Endothelial cell of umbilical vein (primary cell): ENCODE measurements at regions not wholly inside any gene's neighbourhood (a gene's known extent, or its start where the extent isn't known, plus 50 kb on each side); places are given as distances from the start of the nearest gene placed in this dataset.

Experiments used
- BruUV-seq: library from RNA; stranded (reverse); fragments of 400-500 nt; replicated peaks from 2 replicates; lab custom pipeline; 2021; lab: Mats Ljungman, UMichigan
- CTCF ChIA-PET: fragments of 300-600, 350-600 bp; sonication (Branson Sonifier 250); formaldehyde crosslinking; loops from one replicate; lab custom pipeline; 2021; ENCODE audit warnings: antibody characterized with exemption, inconsistent platforms; lab: Charles Lee
- POLR2A ChIA-PET: fragments of 300-600, 350-600 bp; sonication (Branson Sonifier 250); formaldehyde crosslinking; loops from one replicate; lab custom pipeline; 2021; ENCODE audit warnings: antibody characterized with exemption, inconsistent platforms; lab: Charles Lee
- DNase-seq: peaks from one replicate; pipeline ENCODE4 v3.0.0-alpha.2; 2011; ENCODE audit warnings: low read depth, low spot score
- FAIRE-seq: peaks from 2 replicates; lab custom pipeline; 2011; peaks lifted over from hg19 to GRCh38; lab: Jason Lieb, UNC
- H2AFZ ChIP-seq: 2 replicates; pipeline ENCODE4 v1.6.0; 2012; ENCODE audit warnings: low read depth, low read length, control low read depth, inconsistent platforms
- H3K27ac ChIP-seq: 2 replicates; pipeline ENCODE4 v1.5.1; 2011; ENCODE audit warnings: low read depth, mild to moderate bottlenecking, control low read depth, low read length, moderate library complexity; ENCODE audit not compliant: insufficient read depth
- H3K27me3 ChIP-seq, 2 experiments: 2 replicates each; pipeline versions ENCODE4 v1.6.0 to v1.6.1; 2011; ENCODE audit warnings: low read length in 2 of 2, mixed read lengths in 1 of 2; ENCODE audit not compliant: control insufficient read depth in 2 of 2, insufficient read depth in 2 of 2
- H3K36me3 ChIP-seq, 2 experiments: 2 replicates in 1 of 2; 3 replicates in 1 of 2; pipeline ENCODE4 v1.5.1; 2011; ENCODE audit warnings: low read length in 2 of 2, mild to moderate bottlenecking in 1 of 2, moderate library complexity in 1 of 2; ENCODE audit not compliant: control insufficient read depth in 2 of 2, insufficient read depth in 2 of 2; ENCODE audit errors: extremely low read depth in 1 of 2
- H3K4me1 ChIP-seq: 3 replicates; pipeline ENCODE4 v1.5.1; 2011; ENCODE audit warnings: mild to moderate bottlenecking, low read length; ENCODE audit not compliant: control insufficient read depth, insufficient read depth; ENCODE audit errors: extremely low read depth
- H3K4me2 ChIP-seq: 2 replicates; pipeline ENCODE4 v1.6.1; 2011; ENCODE audit warnings: low read length, control low read depth, mixed read lengths; ENCODE audit not compliant: insufficient read depth
- H3K4me3 ChIP-seq, 3 experiments: fragments of 200-600 bp in 1 of 3; sonication (generic), shearing (Covaris generic) in 1 of 3; replicated peaks in 1 of 3; 2 replicates each; pipeline ENCODE4 v1.5.1; 2011 to 2016; ENCODE audit warnings: control low read depth in 3 of 3, low read length in 3 of 3, mild to moderate bottlenecking in 2 of 3, inconsistent platforms in 1 of 3, low read depth in 1 of 3, moderate library complexity in 1 of 3; ENCODE audit not compliant: insufficient read depth in 1 of 3
- H3K79me2 ChIP-seq: 2 replicates; pipeline ENCODE4 v1.6.0; 2012; ENCODE audit warnings: low read length, inconsistent platforms; ENCODE audit not compliant: control insufficient read depth, insufficient read depth
- H3K9ac ChIP-seq: replicated peaks from 2 replicates; pipeline ENCODE3; 2011; ENCODE audit warnings: low read length, control low read depth; ENCODE audit not compliant: insufficient read depth; ENCODE audit errors: extremely low read depth
- H3K9me1 ChIP-seq: replicated peaks from 3 replicates; pipeline ENCODE4 v1.6.0; 2011; ENCODE audit warnings: mild to moderate bottlenecking, low read length; ENCODE audit not compliant: control insufficient read depth, insufficient read depth; ENCODE audit errors: extremely low read depth
- H3K9me3 ChIP-seq: replicated peaks from 2 replicates; pipeline ENCODE4 v1.5.1; 2012; ENCODE audit warnings: low read length, inconsistent platforms; ENCODE audit not compliant: control insufficient read depth, insufficient read depth
- H4K20me1 ChIP-seq: replicated peaks from 2 replicates; pipeline ENCODE3; 2011; ENCODE audit warnings: mild to moderate bottlenecking, low read length; ENCODE audit not compliant: control insufficient read depth, insufficient read depth; ENCODE audit errors: extremely low read depth
- CTCF ChIP-seq, 2 donors: IDR thresholded peaks; 1 replicate in 1 of 2; 2 replicates in 1 of 2; pipeline ENCODE4 v1.5.1; 2011; ENCODE audit warnings: low read length in 2 of 2, mild to moderate bottlenecking in 2 of 2, moderate library complexity in 2 of 2, control low read depth in 1 of 2, inconsistent platforms in 1 of 2, low read depth in 1 of 2; ENCODE audit not compliant: insufficient read depth in 1 of 2; ENCODE audit errors: extremely low read depth in 1 of 2
- EZH2 ChIP-seq: IDR thresholded peaks from 2 replicates; pipeline ENCODE4 v1.6.1; 2012; ENCODE audit warnings: borderline replicate concordance, low read depth, mild to moderate bottlenecking, moderate library complexity, low read length, inconsistent platforms; ENCODE audit not compliant: severe bottlenecking
- FOS ChIP-seq: IDR thresholded peaks from 2 replicates; pipeline ENCODE4 v1.6.1; 2011; ENCODE audit warnings: mild to moderate bottlenecking, low read length, moderate library complexity, borderline replicate concordance; ENCODE audit not compliant: insufficient read depth
- GATA2 ChIP-seq: IDR thresholded peaks from 2 replicates; pipeline ENCODE4 v1.7.0; 2011; ENCODE audit warnings: low read depth, mild to moderate bottlenecking, moderate library complexity, mixed read lengths, low read length; ENCODE audit not compliant: insufficient read length, insufficient read depth
- JUN ChIP-seq: IDR thresholded peaks from 2 replicates; pipeline ENCODE4 v1.6.1; 2011; ENCODE audit warnings: borderline replicate concordance, low read depth; ENCODE audit not compliant: insufficient read length, insufficient read depth
- MAX ChIP-seq: IDR thresholded peaks from 2 replicates; pipeline ENCODE4 v1.6.1; 2011; ENCODE audit not compliant: insufficient read depth, insufficient read length
- MYC ChIP-seq: IDR thresholded peaks from one replicate; pipeline ENCODE4 v1.6.1; 2011; ENCODE audit warnings: mild to moderate bottlenecking, low read depth, low read length
- POLR2A ChIP-seq: IDR thresholded peaks from 2 replicates; pipeline ENCODE4 v1.6.1; 2012; ENCODE audit warnings: low read depth, mild to moderate bottlenecking, control low read depth, low read length
- POLR2AphosphoS5 ChIP-seq: IDR thresholded peaks from 2 replicates; pipeline ENCODE4 v1.6.1; 2012; ENCODE audit warnings: low read depth, mild to moderate bottlenecking, control low read depth, low read length, moderate library complexity; ENCODE audit not compliant: insufficient read depth
- dilution Hi-C: fragments of 300-500 bp; cut with MboI; formaldehyde crosslinking; loops from one replicate; pipeline ENCODE4 v1.15.0; 2019; ENCODE audit warnings: low sequenced_read_pairs; ENCODE audit not compliant: extremely low pct_ligation_motif_present
- intact Hi-C: fragments of 100-400 bp; cut with micrococcal nuclease; formaldehyde crosslinking; loops from one replicate; pipeline ENCODE4 v1.10.0; 2022

- TF ChIP-seq CTCF (IDR thresholded peaks at IDR 0.05; ENCODE audit: extremely low read depth in 1 of 2, insufficient read depth in 1 of 2, low read depth in 1 of 2, low read length in 2 of 2) (no peak), MYC (no peak), EZH2 (no peak), JUN (no peak), FOS (no peak), POLR2AphosphoS5 (no peak), MAX (no peak), GATA2 (no peak), POLR2A (no peak)
- Histone ChIP-seq H3K4me1 (no peaks in the 10 kb centered on the region), H4K20me1 (no peaks in the 10 kb centered on the region), H3K4me2 (no peak overlapping the region), H3K36me3 (no peaks in the 10 kb centered on the region), H3K27me3 (no peaks in the 10 kb centered on the region), H3K9me1 (no peaks in the 10 kb centered on the region), H3K9ac (no peak overlapping the region), H3K27ac (no peak overlapping the region), H3K9me3 (no peaks in the 10 kb centered on the region), H3K4me3 (no peak overlapping the region), H2AFZ (no peak overlapping the region), H3K79me2 (no peaks in the 10 kb centered on the region)
- no TSS peak for BruUV-seq
- CTCF ChIA-PET, result no interaction called here
- intact Hi-C loops (no loop called here), dilution Hi-C loops (no loop called here)
- POLR2A ChIA-PET, result interaction anchor here (0.6 kb wide), 1 partner anchor 452 kb away, joined by 3 read pairs; no protein-coding TSS in a partner anchor
- FAIRE-seq, result peak; percentile 59
- no peak for DNase-seq
These were observed 897.5 kb downstream of the TTLL7 start for GRCh38 chr1:83101406-83101805.
